Activated naive CD8-positive, alpha-beta T cell treated with anti-CD3 and anti-CD28 coated beads, Interleukin-2, amount 10 ng/mL, durations not matched to agents 7 days and 5 days (primary cell): ENCODE measurements at regions not wholly inside any gene's neighbourhood (a gene's known extent, or its start where the extent isn't known, plus 50 kb on each side); places are given as distances from the start of the nearest gene placed in this dataset.

Experiments
- ATAC-seq: fragments of 150-1000 bp; cut with Tn5 transposase; one replicate; pipeline ENCODE4 v1.10.0; 2021; ENCODE audit warnings: low read depth, moderate library complexity
- POLR2A ChIA-PET: fragments of 350-600 bp; sonication (Branson Sonifier 250); formaldehyde crosslinking; loops from one replicate; lab custom pipeline; 2021; ENCODE audit warnings: antibody characterized with exemption; lab: Charles Lee
- DNase-seq: peaks from one replicate; pipeline ENCODE4 v3.0.0; 2021
- H3K27ac Mint-ChIP-seq: one replicate; pipeline ENCODE4 v1.8.0; 2022; ENCODE audit warnings: mild to moderate bottlenecking, mixed read lengths
- H3K27me3 Mint-ChIP-seq: one replicate; pipeline ENCODE4 v1.8.0; 2022; ENCODE audit warnings: mild to moderate bottlenecking, moderate library complexity, mixed read lengths
- H3K36me3 Mint-ChIP-seq: one replicate; pipeline ENCODE4 v1.8.0; 2021; ENCODE audit warnings: mild to moderate bottlenecking, mixed read lengths
- H3K4me1 Mint-ChIP-seq: one replicate; pipeline ENCODE4 v1.8.0; 2021; ENCODE audit warnings: mixed read lengths
- H3K4me3 Mint-ChIP-seq: one replicate; pipeline ENCODE4 v1.8.0; 2022; ENCODE audit warnings: mild to moderate bottlenecking, moderate library complexity, mixed read lengths
- H3K9me3 Mint-ChIP-seq: one replicate; pipeline ENCODE4 v1.8.0; 2021; ENCODE audit warnings: mixed read lengths

DNA sequence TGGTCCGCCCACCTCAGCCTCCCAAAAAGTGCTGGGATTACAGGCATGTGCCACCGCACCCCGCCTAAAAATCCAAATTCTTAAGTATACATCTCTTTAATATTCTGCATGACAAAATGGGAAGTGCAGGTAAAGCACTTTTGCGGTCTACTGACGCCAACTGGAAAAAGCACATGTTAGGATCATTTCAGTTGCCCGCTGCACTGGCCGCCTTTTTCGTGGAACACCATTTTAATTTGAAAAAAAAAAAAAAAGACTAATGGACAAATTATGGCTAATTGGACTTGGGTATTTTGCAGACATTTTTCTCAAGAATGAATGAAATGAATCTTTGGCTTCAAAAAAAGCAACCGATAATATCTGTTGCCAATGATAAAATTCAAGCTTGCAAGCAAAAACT is 129.3 kb upstream of the GPC1 start:
- no peak overlapping the region for H3K27ac Mint-ChIP-seq
- no peaks in the 10 kb centered on the region for H3K4me1 Mint-ChIP-seq
- no peak overlapping the region for H3K4me3 Mint-ChIP-seq
- no peak for DNase-seq
- H3K27me3 Mint-ChIP-seq: peaks cover 6% of the 10 kb centered on the region
- no peaks in the 10 kb centered on the region for H3K9me3 Mint-ChIP-seq
- POLR2A ChIA-PET: no interaction called here
- H3K36me3 Mint-ChIP-seq: no peaks in the 10 kb centered on the region
- ATAC-seq: no peak

DNA sequence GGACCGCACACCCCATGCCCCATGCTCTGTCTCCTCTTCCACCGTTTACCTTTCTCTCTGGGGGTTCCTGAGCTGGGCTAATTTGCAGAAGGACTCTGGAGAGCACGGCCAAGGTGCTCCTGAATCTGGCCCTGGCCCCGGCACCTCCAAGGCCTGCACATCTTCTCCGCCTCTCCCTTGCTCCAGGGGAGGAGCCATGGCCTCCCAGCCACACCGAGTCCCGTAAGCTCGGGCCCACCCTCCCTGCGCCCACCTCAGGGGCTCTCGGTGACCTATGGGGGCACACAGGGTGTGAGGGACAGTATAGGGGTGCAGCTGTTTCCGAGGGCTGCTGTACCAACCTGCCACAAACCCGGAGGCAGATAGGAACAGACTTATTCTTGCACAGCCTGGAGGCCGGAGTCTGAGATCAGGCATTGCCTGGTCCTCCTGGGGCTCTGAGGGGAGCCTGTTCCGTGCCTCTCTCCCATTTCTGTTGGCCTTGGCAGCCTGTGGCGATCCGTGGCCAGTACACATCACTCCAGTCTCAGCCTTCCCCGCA is 127.3 kb upstream of the GPC1 start:
- H3K27me3 Mint-ChIP-seq: peaks cover 6% of the 10 kb centered on the region
- POLR2A ChIA-PET: no interaction called here
- no peak overlapping the region for H3K4me3 Mint-ChIP-seq
- no peaks in the 10 kb centered on the region for H3K9me3 Mint-ChIP-seq
- ATAC-seq: no peak
- H3K36me3 Mint-ChIP-seq: no peaks in the 10 kb centered on the region
- H3K4me1 Mint-ChIP-seq: no peaks in the 10 kb centered on the region
- no peak overlapping the region for H3K27ac Mint-ChIP-seq
- no peak for DNase-seq

DNA sequence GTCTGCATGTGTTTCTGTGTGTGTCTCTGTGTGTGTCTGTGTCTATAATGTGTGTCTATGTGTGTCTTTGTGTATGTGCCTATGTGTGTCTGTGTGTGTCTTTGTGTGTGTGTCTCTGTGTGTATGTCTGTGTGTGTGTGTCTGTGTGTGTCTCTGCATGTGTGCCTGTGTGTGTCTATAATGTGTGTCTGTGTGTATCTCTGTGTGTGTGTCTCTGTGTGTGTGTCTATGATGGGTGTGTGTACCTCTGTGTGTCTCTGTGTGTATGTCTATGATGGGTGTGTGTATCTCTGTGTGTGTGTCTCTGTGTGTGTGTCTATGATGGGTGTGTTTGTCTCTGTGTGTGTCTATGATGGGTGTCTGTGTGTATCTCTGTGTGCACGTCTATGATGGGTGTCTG is 126.2 kb upstream of the GPC1 start:
- Mint-ChIP-seq H3K27me3 (peaks cover 6% of the 10 kb centered on the region), H3K4me3 (no peak overlapping the region), H3K27ac (no peak overlapping the region), H3K36me3 (no peaks in the 10 kb centered on the region), H3K4me1 (no peaks in the 10 kb centered on the region), H3K9me3 (no peaks in the 10 kb centered on the region)
- DNase-seq (no peak), ATAC-seq (no peak)
- POLR2A ChIA-PET: no interaction called here

DNA sequence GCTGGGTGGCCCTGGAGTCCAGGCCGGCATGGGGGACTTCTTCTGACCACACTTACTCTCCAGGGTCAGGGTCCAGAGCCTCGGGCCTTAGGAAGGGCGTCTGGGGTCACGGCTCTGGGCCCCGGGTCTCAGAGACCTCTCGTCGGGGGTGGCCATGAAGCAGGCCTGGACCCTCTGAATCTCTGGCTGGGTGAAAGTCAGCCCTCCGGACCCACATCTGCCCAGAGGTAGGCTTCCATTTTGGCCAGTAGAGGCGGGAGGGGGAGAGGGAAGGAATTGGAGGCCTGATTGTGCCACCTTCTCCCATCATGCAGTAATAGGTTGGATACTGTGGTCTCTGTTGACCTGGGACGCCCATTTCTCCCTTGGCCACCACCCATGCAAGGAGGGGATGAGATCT is 125.3 kb upstream of the GPC1 start:
- Mint-ChIP-seq H3K9me3 (no peaks in the 10 kb centered on the region), H3K36me3 (no peaks in the 10 kb centered on the region), H3K4me1 (no peaks in the 10 kb centered on the region), H3K4me3 (no peak overlapping the region), H3K27me3 (peaks cover 10% of the 10 kb centered on the region), H3K27ac (no peak overlapping the region)
- DNase-seq (no peak), ATAC-seq (no peak)
- POLR2A ChIA-PET: no interaction called here

DNA sequence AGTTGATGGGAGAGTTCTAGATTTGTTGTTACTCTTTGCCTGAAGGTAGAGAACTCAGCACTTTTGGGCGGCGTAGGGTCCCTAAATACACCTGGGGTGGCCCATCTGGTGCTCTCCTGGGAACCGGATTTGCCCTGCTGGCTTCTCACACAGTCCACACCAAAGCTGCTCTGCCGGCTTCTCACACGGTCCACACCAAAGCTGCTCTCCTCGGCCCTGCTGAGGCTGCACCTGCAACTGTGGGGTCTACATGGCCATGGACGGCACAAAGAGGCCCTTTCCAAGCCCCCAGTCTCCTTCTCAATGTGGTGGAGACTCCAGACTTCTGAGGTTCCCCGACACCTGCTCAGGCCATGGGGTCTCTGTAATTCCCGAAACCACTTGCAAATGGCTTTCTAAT is 124.8 kb upstream of the GPC1 start:
- no peak overlapping the region for H3K4me3 Mint-ChIP-seq
- H3K9me3 Mint-ChIP-seq: no peaks in the 10 kb centered on the region
- POLR2A ChIA-PET: no interaction called here
- no peaks in the 10 kb centered on the region for H3K36me3 Mint-ChIP-seq
- no peaks in the 10 kb centered on the region for H3K4me1 Mint-ChIP-seq
- no peak overlapping the region for H3K27ac Mint-ChIP-seq
- H3K27me3 Mint-ChIP-seq: peaks cover 10% of the 10 kb centered on the region
- ATAC-seq (no peak), DNase-seq (no peak)

DNA sequence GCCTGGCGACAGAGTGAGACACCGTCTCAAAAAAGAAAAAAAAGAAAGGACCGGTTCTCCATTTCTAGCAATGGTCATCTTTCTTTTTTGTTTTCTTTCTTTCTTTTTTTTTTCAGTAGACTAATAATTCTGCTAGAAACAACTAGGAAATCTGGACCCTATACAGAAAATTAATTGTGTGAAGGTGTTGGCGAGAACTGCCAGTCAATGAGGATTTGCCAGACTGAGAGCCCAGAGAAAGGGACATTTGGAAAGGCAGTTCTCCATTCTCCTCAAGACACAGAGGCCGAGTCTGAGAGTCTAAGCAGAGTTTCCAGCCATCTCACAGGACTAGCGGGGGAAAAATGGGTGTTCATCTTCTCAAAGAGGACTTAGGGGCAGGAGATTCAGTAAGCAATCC is 123.6 kb upstream of the GPC1 start:
- Mint-ChIP-seq H3K27me3 (peaks cover 17% of the 10 kb centered on the region), H3K4me1 (no peaks in the 10 kb centered on the region), H3K9me3 (no peaks in the 10 kb centered on the region), H3K4me3 (no peak overlapping the region), H3K36me3 (no peaks in the 10 kb centered on the region), H3K27ac (no peak overlapping the region)
- ATAC-seq: no peak
- POLR2A ChIA-PET: no interaction called here
- no peak for DNase-seq

DNA sequence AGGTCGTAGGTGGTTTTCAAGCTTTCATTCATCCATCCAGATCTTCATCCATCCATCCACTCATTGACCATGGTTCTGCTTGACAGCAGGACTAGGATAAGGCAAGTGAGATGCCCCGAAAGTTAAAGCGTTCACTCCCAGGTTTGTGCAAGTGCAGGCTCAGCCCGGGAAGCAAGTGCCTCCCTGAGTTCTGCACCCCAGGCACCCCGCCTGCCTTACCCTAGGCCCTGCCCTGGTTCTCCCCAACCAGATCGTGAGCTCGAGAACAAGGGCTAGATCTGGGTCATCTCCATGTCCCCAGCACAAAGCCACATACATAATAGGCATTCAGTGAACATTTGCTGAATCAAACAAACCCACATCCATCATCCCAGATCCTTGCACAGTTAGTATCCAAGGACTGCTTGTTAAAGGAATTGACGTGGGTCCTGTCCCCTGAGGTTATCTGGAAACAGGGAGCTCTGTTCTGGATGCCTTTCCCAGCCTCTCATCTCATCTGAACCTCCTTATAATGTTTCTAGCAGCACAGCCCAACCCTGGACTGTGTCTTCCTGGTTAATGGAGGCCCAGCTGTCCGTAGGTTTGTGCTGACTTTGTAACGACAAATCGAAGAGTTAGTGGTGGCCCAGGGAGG is 116.1 kb upstream of the GPC1 start:
- Mint-ChIP-seq H3K4me3 (no peak overlapping the region), H3K36me3 (no peaks in the 10 kb centered on the region), H3K9me3 (no peaks in the 10 kb centered on the region), H3K27me3 (peaks cover 15% of the 10 kb centered on the region), H3K4me1 (no peaks in the 10 kb centered on the region), H3K27ac (no peak overlapping the region)
- POLR2A ChIA-PET: no interaction called here
- ATAC-seq (no peak), DNase-seq (no peak)

DNA sequence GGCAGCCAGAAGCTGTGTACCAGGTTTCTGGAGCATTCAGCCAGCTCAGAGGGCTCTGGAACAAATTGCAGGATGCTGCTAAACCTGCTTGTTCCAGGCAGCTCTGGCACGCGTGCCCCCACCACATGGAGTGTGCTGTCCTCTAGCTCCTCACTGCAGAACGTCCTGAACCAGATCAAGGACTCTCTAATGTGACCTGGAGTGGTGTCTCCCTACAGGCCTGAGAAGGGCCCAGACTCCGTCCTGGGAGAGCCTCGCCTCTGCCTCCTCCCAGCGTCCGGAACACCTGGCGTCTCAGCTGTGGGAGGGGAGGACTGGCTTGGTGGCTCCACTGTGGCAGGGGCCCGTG is 115.6 kb upstream of the GPC1 start:
- Mint-ChIP-seq H3K4me3 (no peak overlapping the region), H3K27me3 (peaks cover 11% of the 10 kb centered on the region), H3K36me3 (no peaks in the 10 kb centered on the region), H3K27ac (no peak overlapping the region), H3K9me3 (no peaks in the 10 kb centered on the region), H3K4me1 (no peaks in the 10 kb centered on the region)
- POLR2A ChIA-PET: no interaction called here
- ATAC-seq (no peak), DNase-seq (no peak)

DNA sequence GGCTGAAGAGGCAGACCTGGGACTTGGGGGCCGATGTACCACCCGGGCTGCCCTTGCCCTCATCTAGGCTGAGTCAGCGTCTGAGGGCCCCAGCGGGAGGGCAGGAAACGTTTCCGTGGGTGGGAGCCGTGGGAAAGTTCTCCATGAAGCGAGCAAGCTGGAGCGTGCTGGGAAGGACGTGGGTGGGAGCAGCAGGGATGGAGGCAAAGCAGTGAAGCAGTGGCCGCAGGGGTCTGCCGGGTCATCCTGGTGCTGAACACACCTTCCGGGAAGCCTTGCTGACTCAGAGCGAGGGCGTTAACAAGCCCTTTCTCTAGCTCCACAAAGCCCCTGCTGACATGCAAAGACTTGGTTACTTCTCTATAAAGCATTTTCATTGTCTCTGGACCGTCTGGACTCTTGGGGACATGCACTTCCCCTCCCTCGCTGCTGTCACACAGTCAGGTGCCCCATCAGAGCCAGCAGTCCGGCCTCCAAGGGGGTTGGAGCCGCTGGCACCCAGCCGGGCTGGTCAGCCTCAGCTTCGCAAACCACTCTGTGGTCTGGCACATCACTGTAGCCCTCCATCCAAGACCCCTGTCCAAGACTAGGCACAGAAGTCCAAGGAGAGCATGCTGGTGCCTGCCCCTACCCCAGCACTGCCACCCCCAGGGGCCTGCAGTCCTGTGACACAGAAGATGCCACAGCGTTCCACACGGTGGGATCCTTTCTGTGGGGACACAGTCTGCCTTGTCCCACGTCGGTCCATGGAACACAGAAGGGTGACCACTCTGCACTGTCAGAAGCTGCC is 115.1 kb upstream of the GPC1 start:
- Mint-ChIP-seq H3K27me3 (peaks cover 11% of the 10 kb centered on the region), H3K27ac (no peak overlapping the region), H3K9me3 (no peaks in the 10 kb centered on the region), H3K36me3 (no peaks in the 10 kb centered on the region), H3K4me1 (no peaks in the 10 kb centered on the region), H3K4me3 (no peak overlapping the region)
- POLR2A ChIA-PET: no interaction called here
- ATAC-seq: no peak
- DNase-seq: no peak

DNA sequence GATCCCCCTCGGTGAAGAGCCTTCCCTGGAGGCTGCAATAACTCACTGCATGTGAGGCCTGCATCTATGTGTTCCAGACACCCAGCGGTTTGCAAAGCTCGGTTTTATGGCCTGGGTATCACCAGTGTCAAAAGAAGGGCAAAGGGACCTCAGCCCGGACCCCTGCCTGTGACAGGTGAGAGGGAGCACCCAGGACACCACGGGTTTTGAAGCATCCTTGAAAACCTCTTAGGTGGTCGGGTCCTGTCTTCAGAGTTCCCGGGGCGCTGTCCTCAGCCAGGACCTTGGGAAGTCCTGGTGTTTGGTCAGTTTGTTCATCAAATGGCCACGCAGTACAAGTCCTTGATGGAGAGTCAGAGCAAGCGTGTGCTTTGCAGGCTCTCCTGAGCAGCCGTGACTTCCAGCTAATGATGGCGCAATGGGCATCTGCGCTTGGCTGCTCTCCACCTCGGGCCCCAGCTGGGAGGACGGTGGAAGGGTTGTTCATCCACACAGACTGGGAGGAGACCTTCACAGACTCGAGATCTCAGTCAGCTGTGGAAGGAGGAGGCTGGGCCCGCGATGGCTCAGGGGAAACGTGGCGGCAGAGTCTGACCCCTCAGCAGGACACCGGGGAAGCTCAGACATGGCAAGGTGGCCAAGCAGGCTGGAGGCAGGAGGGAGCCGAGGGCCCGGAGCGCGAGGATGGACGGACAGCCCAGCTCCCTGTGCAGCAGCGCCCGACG is 113.1 kb upstream of the GPC1 start:
- no peaks in the 10 kb centered on the region for H3K9me3 Mint-ChIP-seq
- DNase-seq (no peak), ATAC-seq (no peak)
- H3K36me3 Mint-ChIP-seq: no peaks in the 10 kb centered on the region
- no peak overlapping the region for H3K27ac Mint-ChIP-seq
- H3K27me3 Mint-ChIP-seq: peaks cover 4% of the 10 kb centered on the region
- H3K4me3 Mint-ChIP-seq: no peak overlapping the region
- POLR2A ChIA-PET: no interaction called here
- no peaks in the 10 kb centered on the region for H3K4me1 Mint-ChIP-seq

DNA sequence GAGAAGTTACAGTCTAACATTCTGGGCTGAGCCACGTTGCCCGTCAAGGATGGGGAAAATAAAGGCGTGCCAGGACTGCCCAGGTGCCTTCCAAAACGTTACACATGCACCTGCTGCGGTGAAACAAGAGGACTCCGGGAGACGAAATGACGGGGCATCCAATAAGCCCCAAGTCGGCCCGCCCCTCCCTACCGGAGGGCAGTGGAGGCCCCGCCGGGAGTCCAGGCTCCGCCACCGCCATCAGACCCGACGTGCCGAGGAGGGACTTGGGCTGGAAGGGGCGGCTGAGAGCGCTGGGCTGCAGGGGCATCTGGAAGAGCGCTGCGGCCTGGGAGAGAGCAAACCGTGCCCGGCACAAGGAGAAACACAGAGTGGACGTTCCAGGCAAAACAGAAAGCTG is 112.5 kb upstream of the GPC1 start:
- DNase-seq: no peak
- no peak overlapping the region for H3K27ac Mint-ChIP-seq
- H3K36me3 Mint-ChIP-seq: no peaks in the 10 kb centered on the region
- ATAC-seq: no peak
- no peak overlapping the region for H3K4me3 Mint-ChIP-seq
- H3K4me1 Mint-ChIP-seq: no peaks in the 10 kb centered on the region
- no peaks in the 10 kb centered on the region for H3K9me3 Mint-ChIP-seq
- POLR2A ChIA-PET: no interaction called here
- H3K27me3 Mint-ChIP-seq: peaks cover 5% of the 10 kb centered on the region

DNA sequence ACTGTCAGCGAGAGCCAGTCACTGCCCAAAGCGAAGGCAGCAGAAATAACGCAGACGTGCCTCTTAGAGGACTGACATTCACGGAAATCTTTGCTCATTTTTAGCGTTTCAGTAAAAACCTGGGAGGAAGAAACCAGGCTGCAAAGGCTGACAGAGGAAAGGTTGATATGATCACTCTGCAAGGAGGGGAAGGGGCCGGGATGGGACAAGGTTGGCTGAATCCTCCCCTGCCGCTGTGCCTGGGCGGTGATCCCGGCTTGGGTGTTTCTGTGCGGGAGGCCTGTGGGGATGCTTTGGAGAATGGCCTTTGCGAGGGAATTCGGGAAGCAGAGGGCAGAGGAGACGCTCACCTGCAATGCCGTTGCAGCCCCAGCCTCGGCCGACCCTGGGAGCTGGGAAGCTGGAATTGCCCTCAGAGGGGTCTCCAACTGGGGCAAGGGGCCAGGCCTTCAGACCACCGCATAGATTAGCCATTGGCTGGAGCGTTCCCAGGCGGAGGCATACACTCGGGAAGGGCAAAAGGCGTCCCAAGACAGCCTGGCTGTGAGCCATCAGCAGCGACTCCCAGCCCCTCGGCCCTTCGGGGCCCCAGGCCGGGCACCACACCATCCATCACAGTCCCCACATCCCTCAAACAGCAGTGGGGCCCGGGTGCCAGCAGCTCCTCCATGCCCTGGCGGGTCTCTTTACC is 111.7 kb upstream of the GPC1 start:
- H3K36me3 Mint-ChIP-seq: no peaks in the 10 kb centered on the region
- H3K27ac Mint-ChIP-seq: no peak overlapping the region
- no peak overlapping the region for H3K4me3 Mint-ChIP-seq
- H3K9me3 Mint-ChIP-seq: no peaks in the 10 kb centered on the region
- no peak for ATAC-seq
- H3K4me1 Mint-ChIP-seq: no peaks in the 10 kb centered on the region
- POLR2A ChIA-PET: no interaction called here
- peaks cover 5% of the 10 kb centered on the region for H3K27me3 Mint-ChIP-seq
- DNase-seq: no peak

DNA sequence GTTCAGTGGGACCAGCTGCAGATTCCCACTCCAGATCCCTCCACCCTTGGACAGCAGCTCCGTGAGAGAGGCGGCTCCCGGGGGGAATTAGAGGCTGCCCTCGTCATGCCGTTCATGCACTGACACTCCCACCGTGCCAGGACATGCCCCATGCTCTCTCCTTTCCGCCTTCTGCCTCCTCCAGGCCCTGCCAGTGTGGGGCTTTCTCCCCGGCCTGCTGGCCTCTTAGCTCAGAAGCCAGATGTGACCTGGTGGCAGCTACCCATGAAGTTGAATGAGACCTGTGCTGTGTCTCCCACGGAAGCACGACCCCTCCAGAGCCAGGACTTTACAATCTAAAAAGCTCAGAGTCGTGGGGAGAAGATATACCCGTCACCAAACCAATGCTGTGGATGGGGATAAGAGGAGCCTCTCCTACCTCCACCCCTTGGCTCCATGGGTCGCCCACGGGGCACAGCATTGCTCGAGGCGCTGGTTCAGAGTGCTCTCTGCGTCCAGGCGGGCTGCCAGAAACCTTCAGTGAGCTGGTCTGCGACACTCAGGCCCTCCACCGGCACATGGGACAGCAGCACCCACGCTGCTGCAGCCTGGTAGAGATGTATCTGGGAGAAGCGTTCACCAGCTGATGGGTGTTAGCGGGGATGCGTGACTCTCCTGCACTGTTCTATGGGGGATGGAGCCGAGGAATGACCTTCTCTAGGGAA is 111.0 kb upstream of the GPC1 start:
- Mint-ChIP-seq H3K4me3 (no peak overlapping the region), H3K27me3 (peaks cover 5% of the 10 kb centered on the region), H3K4me1 (no peaks in the 10 kb centered on the region), H3K9me3 (no peaks in the 10 kb centered on the region), H3K36me3 (no peaks in the 10 kb centered on the region), H3K27ac (no peak overlapping the region)
- ATAC-seq: no peak
- POLR2A ChIA-PET: no interaction called here
- DNase-seq: no peak
